ENCODE measurements at regions not wholly inside any gene's neighbourhood (a gene's known extent, or its start where the extent isn't known, plus 50 kb on each side); places are given as distances from the start of the nearest gene placed in this dataset.
A peak's percentile ranks its signal among the peaks of the same experiment; 100 is the strongest.

DNA sequence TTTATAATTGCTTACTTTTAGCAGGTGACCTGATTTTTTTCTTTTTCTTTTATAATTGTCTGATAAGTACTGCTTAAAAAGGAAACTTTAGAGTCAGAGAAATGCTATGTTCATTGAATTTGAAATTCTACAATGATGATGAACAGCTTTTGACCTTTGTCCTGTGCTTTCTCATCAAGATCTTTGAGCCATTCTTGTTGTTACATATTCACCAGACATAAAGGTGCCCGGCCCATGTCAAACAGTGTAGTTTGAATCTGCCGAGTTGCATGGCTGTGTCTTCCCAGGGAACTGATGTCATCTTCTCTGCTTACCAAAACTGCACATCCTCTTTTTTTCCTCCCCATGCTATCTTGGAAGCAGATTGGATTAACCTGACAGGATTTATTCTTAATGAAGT, 163.6 kb downstream of the LRRC70 start:
- no peak for DNase-seq (ENCODE audit: unreplicated experiment)
- H3K36me3 Mint-ChIP-seq (ENCODE audit: insufficient read depth, unreplicated experiment), result no peaks in the 10 kb centered on the region
- H3K4me1 Mint-ChIP-seq (ENCODE audit: insufficient read depth, unreplicated experiment), result no peaks in the 10 kb centered on the region
- H3K9me3 Mint-ChIP-seq (ENCODE audit: unreplicated experiment), result no peaks in the 10 kb centered on the region
- POLR2A ChIA-PET, result interaction anchor here (0.5 to 0.6 kb wide), 2 partner anchors 121 to 361 kb away, joined by 3 read pairs; no protein-coding TSS in a partner anchor
- TF ChIP-seq, protein P1, sequence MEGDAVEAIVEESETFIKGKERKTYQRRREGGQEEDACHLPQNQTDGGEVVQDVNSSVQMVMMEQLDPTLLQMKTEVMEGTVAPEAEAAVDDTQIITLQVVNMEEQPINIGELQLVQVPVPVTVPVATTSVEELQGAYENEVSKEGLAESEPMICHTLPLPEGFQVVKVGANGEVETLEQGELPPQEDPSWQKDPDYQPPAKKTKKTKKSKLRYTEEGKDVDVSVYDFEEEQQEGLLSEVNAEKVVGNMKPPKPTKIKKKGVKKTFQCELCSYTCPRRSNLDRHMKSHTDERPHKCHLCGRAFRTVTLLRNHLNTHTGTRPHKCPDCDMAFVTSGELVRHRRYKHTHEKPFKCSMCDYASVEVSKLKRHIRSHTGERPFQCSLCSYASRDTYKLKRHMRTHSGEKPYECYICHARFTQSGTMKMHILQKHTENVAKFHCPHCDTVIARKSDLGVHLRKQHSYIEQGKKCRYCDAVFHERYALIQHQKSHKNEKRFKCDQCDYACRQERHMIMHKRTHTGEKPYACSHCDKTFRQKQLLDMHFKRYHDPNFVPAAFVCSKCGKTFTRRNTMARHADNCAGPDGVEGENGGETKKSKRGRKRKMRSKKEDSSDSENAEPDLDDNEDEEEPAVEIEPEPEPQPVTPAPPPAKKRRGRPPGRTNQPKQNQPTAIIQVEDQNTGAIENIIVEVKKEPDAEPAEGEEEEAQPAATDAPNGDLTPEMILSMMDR (IDR thresholded peaks at IDR 0.05; ENCODE audit: unreplicated experiment), result no peak
- CTCF ChIA-PET, result no interaction called here
- H3K4me3 Mint-ChIP-seq (ENCODE audit: unreplicated experiment), result no peak overlapping the region
- H3K27ac Mint-ChIP-seq (ENCODE audit: low read depth, unreplicated experiment), result no peak overlapping the region
- intact Hi-C loops (cut with micrococcal nuclease), result no loop called here
- BruUV-seq (replicated peaks), result no TSS peak
- no peaks in the 10 kb centered on the region for H3K27me3 Mint-ChIP-seq (ENCODE audit: insufficient read depth, unreplicated experiment)

DNA sequence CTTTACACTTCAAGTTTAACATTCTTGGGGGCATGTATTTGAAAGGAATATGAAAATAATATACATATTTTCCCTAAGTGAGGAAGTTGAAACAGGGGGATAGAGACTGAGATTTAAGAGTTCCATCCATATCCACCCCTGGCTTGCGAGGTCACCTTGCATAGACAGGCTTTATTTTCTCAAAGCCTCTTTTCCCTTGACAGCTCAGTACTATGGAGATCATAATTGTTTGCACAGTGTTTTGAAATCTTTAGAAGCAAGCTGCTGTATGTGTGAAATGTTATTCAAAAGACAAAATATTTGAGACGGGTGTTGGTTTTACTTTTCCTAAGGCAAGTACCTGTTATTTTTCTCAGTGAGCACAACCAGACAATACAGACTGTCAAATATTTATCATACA, 163.1 kb downstream of the LRRC70 start:
- no peaks in the 10 kb centered on the region for H3K27me3 Mint-ChIP-seq (ENCODE audit: insufficient read depth, unreplicated experiment)
- no peaks in the 10 kb centered on the region for H3K4me1 Mint-ChIP-seq (ENCODE audit: insufficient read depth, unreplicated experiment)
- no peak for DNase-seq (ENCODE audit: unreplicated experiment)
- H3K36me3 Mint-ChIP-seq (ENCODE audit: insufficient read depth, unreplicated experiment), result no peaks in the 10 kb centered on the region
- ChIA-PET POLR2A (interaction anchor here (0.5 kb wide), 1 partner anchor 361 kb away, joined by 3 read pairs; no protein-coding TSS in a partner anchor), CTCF (interaction anchor here (0.8 kb wide), 1 partner anchor 490 kb away, joined by 3 read pairs; no protein-coding TSS in a partner anchor)
- no peaks in the 10 kb centered on the region for H3K9me3 Mint-ChIP-seq (ENCODE audit: unreplicated experiment)
- BruUV-seq (replicated peaks), result no TSS peak
- intact Hi-C loops (cut with micrococcal nuclease), result no loop called here
- H3K27ac Mint-ChIP-seq (ENCODE audit: low read depth, unreplicated experiment), result no peak overlapping the region
- TF ChIP-seq, protein P1 (IDR thresholded peaks at IDR 0.05; ENCODE audit: unreplicated experiment), result no peak
- H3K4me3 Mint-ChIP-seq (ENCODE audit: unreplicated experiment), result no peak overlapping the region

DNA sequence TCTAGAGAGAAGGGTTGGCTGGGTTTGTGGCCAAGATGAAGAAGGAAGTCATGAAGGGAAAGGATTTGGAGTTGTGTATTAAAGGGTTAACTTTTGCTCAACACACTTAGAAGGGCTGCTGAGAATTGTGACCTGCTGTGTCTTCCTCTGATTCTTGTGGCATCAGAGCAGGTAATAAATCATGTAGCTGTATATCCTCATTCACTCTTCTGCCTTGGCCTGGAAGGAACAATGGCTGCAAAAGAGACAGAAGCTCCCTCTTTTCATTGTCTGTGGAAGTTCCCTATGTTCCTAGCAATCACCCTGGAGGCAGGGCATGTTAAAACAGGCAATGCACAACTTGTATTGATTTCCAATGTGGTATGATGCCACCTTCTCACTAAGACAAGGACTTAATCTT, 159.1 kb downstream of the LRRC70 start:
- Mint-ChIP-seq H3K27me3 (ENCODE audit: insufficient read depth, unreplicated experiment) (no peaks in the 10 kb centered on the region), H3K27ac (ENCODE audit: low read depth, unreplicated experiment) (no peak overlapping the region), H3K36me3 (ENCODE audit: insufficient read depth, unreplicated experiment) (no peaks in the 10 kb centered on the region), H3K4me3 (ENCODE audit: unreplicated experiment) (no peak overlapping the region), H3K9me3 (ENCODE audit: unreplicated experiment) (no peaks in the 10 kb centered on the region), H3K4me1 (ENCODE audit: insufficient read depth, unreplicated experiment) (no peaks in the 10 kb centered on the region)
- CTCF ChIA-PET, result no interaction called here
- no peak for DNase-seq (ENCODE audit: unreplicated experiment)
- no TSS peak for BruUV-seq (replicated peaks)
- intact Hi-C loops (cut with micrococcal nuclease), result no loop called here
- TF ChIP-seq, protein P1 (IDR thresholded peaks at IDR 0.05; ENCODE audit: unreplicated experiment), result no peak
- POLR2A ChIA-PET, result no interaction called here

DNA sequence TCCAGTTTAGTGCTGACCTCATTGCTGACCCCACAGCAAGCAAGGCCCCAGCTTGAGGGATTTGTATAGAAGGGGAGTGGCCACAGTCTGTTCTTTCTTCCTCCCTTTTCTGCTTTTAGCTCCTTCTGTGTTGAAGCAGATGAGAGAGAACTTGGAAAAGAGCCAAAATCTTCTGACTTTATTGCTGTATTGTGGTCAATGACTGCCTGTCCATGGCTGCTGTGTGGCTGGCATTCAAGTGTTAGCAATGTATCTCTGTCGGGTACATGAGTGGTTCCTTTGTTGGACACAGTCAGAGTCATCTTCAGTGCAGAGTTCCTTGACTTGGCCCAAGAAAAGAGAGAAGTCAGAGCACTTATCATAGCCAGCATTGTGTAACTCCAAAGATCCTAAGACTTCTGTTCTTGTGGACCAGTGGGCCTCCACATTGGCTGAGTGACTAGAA, 154.1 kb downstream of the LRRC70 start:
- no TSS peak for BruUV-seq (replicated peaks)
- no peaks in the 10 kb centered on the region for H3K27me3 Mint-ChIP-seq (ENCODE audit: insufficient read depth, unreplicated experiment)
- H3K36me3 Mint-ChIP-seq (ENCODE audit: insufficient read depth, unreplicated experiment), result no peaks in the 10 kb centered on the region
- CTCF ChIA-PET, result no interaction called here
- H3K9me3 Mint-ChIP-seq (ENCODE audit: unreplicated experiment), result no peaks in the 10 kb centered on the region
- POLR2A ChIA-PET, result no interaction called here
- H3K27ac Mint-ChIP-seq (ENCODE audit: low read depth, unreplicated experiment), result no peak overlapping the region
- intact Hi-C loops (cut with micrococcal nuclease), result no loop called here
- DNase-seq (ENCODE audit: unreplicated experiment), result peak; percentile 8
- H3K4me3 Mint-ChIP-seq (ENCODE audit: unreplicated experiment), result no peak overlapping the region
- TF ChIP-seq, protein P1 (IDR thresholded peaks at IDR 0.05; ENCODE audit: unreplicated experiment), result no peak
- H3K4me1 Mint-ChIP-seq (ENCODE audit: insufficient read depth, unreplicated experiment), result no peaks in the 10 kb centered on the region

All from MCF 10A (cell line).